ENCODE measurements at regions not wholly inside any gene's neighbourhood (a gene's known extent, or its start where the extent isn't known, plus 50 kb on each side); places are given as distances from the start of the nearest gene placed in this dataset.
"Not testable (repeated sequence)": the region's sequence is repeated elsewhere in the genome, so short reads cannot be mapped to it uniquely, and the experiment has no call there.

DNA sequence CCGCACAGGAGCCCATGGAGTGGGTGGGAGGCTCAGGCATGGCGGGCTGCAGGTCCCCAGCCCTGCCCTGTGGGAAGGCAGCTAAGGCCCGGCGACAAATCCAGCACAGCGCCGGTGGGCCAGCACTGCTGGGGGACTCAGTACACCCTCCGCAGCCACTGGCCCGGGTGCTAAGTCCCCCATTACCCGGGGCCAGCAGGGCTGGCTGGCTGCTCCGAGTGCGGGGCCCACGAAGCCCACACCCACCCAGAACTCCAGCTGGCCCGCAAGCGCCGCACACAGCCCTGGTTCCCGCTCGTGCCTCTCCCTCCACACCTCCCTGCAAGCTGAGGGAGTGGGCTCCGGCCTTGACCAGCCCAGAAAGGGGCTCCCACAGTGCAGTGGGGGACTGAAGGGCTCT, 610.0 kb upstream of the NRG3 start:
- H3K36me3 ChIP-seq (ENCODE audit: control insufficient read depth in 2 of 2, insufficient read depth in 2 of 2, low read length in 1 of 2); H3K27me3 ChIP-seq (ENCODE audit: control insufficient read depth in 1 of 2, insufficient read depth in 2 of 2, low read length in 2 of 2); H3K27ac ChIP-seq (ENCODE audit: low read depth in 2 of 2, low read length in 1 of 2); H3K4me1 ChIP-seq (ENCODE audit: control insufficient read depth in 2 of 2, insufficient read depth in 2 of 2, low read length in 1 of 2); H3K4me3 ChIP-seq (ENCODE audit: low read depth in 1 of 2, low read length in 2 of 2); H3K9me3 ChIP-seq (ENCODE audit: control insufficient read depth in 2 of 2, insufficient read depth in 1 of 2, low read depth in 1 of 2, low read length in 1 of 2): not testable (repeated sequence)
- WGBS, 2 donors: 91 to 92% methylated on average over 9 to 18 of the region's 18 CpGs

DNA sequence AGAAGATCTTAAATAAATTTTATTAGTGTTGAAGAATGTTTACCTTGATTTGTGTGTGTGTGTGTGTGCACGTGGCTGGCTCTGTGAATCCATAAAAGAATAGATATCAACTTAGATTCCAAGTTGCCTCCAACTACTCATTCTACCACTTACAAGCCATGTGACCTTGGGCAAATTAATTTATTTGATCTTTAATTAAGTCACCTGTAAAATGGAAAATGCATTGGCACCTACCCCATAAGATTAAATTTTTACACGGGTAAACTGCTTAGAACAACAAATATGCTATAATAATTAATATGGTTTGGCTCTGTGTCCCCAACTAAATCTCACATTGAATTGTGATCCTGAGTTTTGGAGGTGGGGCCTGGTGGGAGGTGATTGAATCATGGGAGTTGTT, 604.9 kb upstream of the NRG3 start:
- no peaks in the 10 kb centered on the region for H3K9me3 ChIP-seq (ENCODE audit: control insufficient read depth in 2 of 2, insufficient read depth in 1 of 2, low read depth in 1 of 2, low read length in 1 of 2)
- no peaks in the 10 kb centered on the region for H3K4me1 ChIP-seq (ENCODE audit: control insufficient read depth in 2 of 2, insufficient read depth in 2 of 2, low read length in 1 of 2)
- no peak overlapping the region for H3K27ac ChIP-seq (ENCODE audit: low read depth in 2 of 2, low read length in 1 of 2)
- H3K27me3 ChIP-seq (ENCODE audit: control insufficient read depth in 1 of 2, insufficient read depth in 2 of 2, low read length in 2 of 2): no peaks in the 10 kb centered on the region
- WGBS, 2 donors: 78 to 85% methylated on average over 2 of the region's 2 CpGs
- H3K4me3 ChIP-seq (ENCODE audit: low read depth in 1 of 2, low read length in 2 of 2): no peak overlapping the region
- H3K36me3 ChIP-seq (ENCODE audit: control insufficient read depth in 2 of 2, insufficient read depth in 2 of 2, low read length in 1 of 2): no peaks in the 10 kb centered on the region

DNA sequence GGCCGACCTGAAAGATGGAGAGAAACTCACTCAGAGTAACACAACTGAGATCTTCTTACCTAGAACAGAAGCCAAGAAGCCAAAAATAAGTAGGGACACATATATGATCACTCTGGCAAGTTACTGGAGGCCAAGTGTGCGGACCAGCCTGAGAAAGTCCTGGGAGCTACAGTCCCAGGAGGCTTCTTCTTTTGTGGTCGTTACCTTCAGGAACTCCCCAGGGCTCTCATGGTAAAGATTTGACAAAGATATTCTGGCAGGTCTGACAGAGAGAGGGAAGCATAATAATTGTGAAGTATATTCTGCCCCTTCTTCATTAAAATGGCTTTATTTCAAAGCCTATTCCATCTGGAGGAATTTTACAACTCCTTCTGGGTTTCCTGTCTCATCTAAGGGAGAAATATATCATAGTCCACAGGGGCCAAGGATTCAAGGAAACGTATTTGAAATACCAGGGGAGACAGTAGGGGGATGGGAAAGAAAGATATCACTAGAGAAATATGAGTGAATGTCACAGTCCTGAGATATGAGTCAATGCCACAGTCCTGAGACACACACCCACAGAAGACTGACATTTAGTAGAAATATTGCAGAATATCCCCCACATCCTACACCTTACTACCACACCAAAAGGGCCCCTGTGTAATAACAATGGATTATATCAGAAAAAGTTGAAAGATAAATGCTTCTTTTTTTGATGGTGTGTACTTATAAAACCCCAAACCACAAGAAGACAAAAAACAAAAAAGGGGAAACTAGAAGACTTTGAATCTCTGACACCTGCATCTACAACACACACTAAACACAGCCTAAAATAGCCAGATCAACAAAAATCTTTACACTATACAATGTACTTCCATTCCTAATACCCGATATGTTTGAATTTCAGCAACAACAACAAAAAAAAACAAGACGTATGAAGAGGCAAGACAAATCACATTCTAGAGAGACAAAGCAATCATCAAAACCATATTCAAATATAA, 594.2 kb upstream of the NRG3 start:
- H3K4me3 ChIP-seq (ENCODE audit: low read depth in 1 of 2, low read length in 2 of 2): no peak overlapping the region
- no peaks in the 10 kb centered on the region for H3K36me3 ChIP-seq (ENCODE audit: control insufficient read depth in 2 of 2, insufficient read depth in 2 of 2, low read length in 1 of 2)
- no peaks in the 10 kb centered on the region for H3K4me1 ChIP-seq (ENCODE audit: control insufficient read depth in 2 of 2, insufficient read depth in 2 of 2, low read length in 1 of 2)
- H3K27ac ChIP-seq (ENCODE audit: low read depth in 2 of 2, low read length in 1 of 2): no peak overlapping the region
- whole genome bisulfite sequencing, 2 donors: 66 to 67% methylated on average over 6 of the region's 6 CpGs
- no peaks in the 10 kb centered on the region for H3K27me3 ChIP-seq (ENCODE audit: control insufficient read depth in 1 of 2, insufficient read depth in 2 of 2, low read length in 2 of 2)
- H3K9me3 ChIP-seq (ENCODE audit: control insufficient read depth in 2 of 2, insufficient read depth in 1 of 2, low read depth in 1 of 2, low read length in 1 of 2): no peaks in the 10 kb centered on the region

DNA sequence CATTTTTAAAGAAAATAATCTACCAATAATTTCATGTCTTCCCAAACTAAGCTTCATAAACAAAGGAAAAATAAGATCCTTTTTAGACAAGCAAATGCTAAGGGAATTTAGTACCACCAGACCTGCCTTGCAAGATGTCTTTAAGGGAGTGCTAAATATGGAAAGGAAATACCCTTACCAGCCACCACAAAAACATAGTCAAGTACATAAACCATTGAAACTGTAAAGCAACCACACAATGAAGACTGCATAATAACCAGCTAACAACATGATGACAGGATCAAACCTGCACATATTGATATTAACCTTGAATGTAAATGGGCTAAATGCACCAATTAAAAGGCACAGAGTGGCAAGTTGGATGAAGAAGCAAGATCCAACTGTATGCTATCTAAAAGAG, 586.5 kb upstream of the NRG3 start:
- H3K9me3 ChIP-seq (ENCODE audit: control insufficient read depth in 2 of 2, insufficient read depth in 1 of 2, low read depth in 1 of 2, low read length in 1 of 2): no peaks in the 10 kb centered on the region
- no peaks in the 10 kb centered on the region for H3K4me1 ChIP-seq (ENCODE audit: control insufficient read depth in 2 of 2, insufficient read depth in 2 of 2, low read length in 1 of 2)
- no peak overlapping the region for H3K27ac ChIP-seq (ENCODE audit: low read depth in 2 of 2, low read length in 1 of 2)
- no peaks in the 10 kb centered on the region for H3K27me3 ChIP-seq (ENCODE audit: control insufficient read depth in 1 of 2, insufficient read depth in 2 of 2, low read length in 2 of 2)
- no peak overlapping the region for H3K4me3 ChIP-seq (ENCODE audit: low read depth in 1 of 2, low read length in 2 of 2)
- no peaks in the 10 kb centered on the region for H3K36me3 ChIP-seq (ENCODE audit: control insufficient read depth in 2 of 2, insufficient read depth in 2 of 2, low read length in 1 of 2)

DNA sequence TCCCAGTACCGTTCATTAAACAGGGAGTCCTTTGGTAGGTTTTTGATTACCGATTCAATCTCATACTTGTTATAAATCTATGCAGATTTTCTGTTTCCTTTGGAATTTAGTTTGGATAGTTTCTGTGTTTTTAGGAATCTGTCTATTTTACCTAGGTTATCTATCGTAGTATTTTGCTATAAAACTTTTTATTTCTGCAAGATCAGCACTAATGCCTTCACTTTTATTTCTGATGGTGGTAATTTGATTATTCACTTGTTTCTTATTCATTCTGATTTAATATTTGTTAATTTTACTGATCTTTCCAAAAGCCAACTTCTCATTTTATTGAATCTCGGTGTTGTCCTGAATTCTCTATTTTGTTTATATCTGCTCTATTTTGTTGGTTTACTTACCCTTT, 577.7 kb upstream of the NRG3 start:
- Histone ChIP-seq H3K27ac (ENCODE audit: low read depth in 2 of 2, low read length in 1 of 2) (no peak overlapping the region), H3K36me3 (ENCODE audit: control insufficient read depth in 2 of 2, insufficient read depth in 2 of 2, low read length in 1 of 2) (no peaks in the 10 kb centered on the region), H3K4me1 (ENCODE audit: control insufficient read depth in 2 of 2, insufficient read depth in 2 of 2, low read length in 1 of 2) (no peaks in the 10 kb centered on the region), H3K9me3 (ENCODE audit: control insufficient read depth in 2 of 2, insufficient read depth in 1 of 2, low read depth in 1 of 2, low read length in 1 of 2) (no peaks in the 10 kb centered on the region), H3K27me3 (ENCODE audit: control insufficient read depth in 1 of 2, insufficient read depth in 2 of 2, low read length in 2 of 2) (no peaks in the 10 kb centered on the region), H3K4me3 (ENCODE audit: low read depth in 1 of 2, low read length in 2 of 2) (no peak overlapping the region)
- 88 to 90% methylated on average over 4 of the region's 4 CpGs for WGBS, 2 donors

DNA sequence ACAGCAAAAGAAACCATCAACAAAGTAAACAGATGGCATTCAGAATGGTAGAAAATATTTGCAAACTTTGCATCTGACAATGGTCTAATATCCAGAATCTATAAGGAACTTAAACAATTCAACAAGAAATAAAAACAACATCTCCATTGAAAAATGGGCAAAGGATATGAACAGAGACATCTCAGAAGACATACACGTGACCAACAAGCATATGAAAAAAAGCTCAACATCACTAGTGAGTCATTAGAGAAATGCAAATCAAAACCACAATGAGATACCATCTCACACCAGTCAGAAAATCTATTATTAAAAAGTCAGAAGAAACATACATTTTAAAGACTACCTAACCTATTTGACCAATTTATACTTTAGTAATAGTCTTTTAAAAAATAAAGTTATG, 571.3 kb upstream of the NRG3 start:
- no peaks in the 10 kb centered on the region for H3K36me3 ChIP-seq (ENCODE audit: control insufficient read depth in 2 of 2, insufficient read depth in 2 of 2, low read length in 1 of 2)
- H3K4me3 ChIP-seq (ENCODE audit: low read depth in 1 of 2, low read length in 2 of 2): no peak overlapping the region
- H3K4me1 ChIP-seq (ENCODE audit: control insufficient read depth in 2 of 2, insufficient read depth in 2 of 2, low read length in 1 of 2): no peaks in the 10 kb centered on the region
- no peaks in the 10 kb centered on the region for H3K27me3 ChIP-seq (ENCODE audit: control insufficient read depth in 1 of 2, insufficient read depth in 2 of 2, low read length in 2 of 2)
- no peaks in the 10 kb centered on the region for H3K9me3 ChIP-seq (ENCODE audit: control insufficient read depth in 2 of 2, insufficient read depth in 1 of 2, low read depth in 1 of 2, low read length in 1 of 2)
- WGBS, 2 donors: 68 to 74% methylated on average over 1 of the region's 1 CpG
- H3K27ac ChIP-seq (ENCODE audit: low read depth in 2 of 2, low read length in 1 of 2): no peak overlapping the region

DNA sequence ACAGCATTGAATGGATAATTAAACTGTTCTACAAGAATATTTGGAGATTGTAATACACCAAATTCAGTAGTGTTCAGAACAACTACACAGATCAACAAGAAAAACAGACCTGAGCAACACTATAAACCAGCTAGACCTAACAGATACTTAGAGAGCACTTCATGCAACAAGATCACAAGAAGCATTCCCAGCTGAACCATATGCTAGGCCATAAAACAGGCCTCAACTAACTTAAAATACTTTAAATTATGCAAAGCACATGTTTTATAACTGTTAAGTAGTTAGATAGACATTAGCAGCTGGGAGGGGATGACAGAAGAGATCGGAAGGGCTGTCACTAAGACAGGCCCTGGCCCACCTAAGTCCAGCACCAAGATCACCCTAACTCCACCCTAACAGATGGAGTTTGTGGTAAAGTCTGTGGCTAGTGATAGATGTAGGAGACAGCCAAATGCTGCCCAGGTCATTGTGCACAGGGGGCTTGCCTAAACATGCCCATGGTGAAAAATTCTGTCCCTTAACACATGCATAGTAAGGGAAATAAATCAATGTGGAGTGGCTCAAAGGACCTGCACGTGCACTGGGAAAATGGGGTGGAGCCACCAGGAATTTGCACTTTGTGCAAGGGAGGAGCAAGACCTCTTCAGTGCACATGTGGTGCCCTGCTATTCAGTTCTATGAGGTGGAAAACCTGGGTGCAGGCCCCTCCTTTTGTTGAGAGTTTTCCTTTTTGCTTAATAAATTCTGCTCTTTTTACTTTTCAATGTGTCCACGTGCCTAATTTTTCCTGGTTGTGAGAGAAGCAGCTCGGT, 567.8 kb upstream of the NRG3 start:
- Histone ChIP-seq H3K4me1 (ENCODE audit: control insufficient read depth in 2 of 2, insufficient read depth in 2 of 2, low read length in 1 of 2) (no peaks in the 10 kb centered on the region), H3K27ac (ENCODE audit: low read depth in 2 of 2, low read length in 1 of 2) (no peak overlapping the region), H3K4me3 (ENCODE audit: low read depth in 1 of 2, low read length in 2 of 2) (no peak overlapping the region), H3K36me3 (ENCODE audit: control insufficient read depth in 2 of 2, insufficient read depth in 2 of 2, low read length in 1 of 2) (no peaks in the 10 kb centered on the region), H3K9me3 (ENCODE audit: control insufficient read depth in 2 of 2, insufficient read depth in 1 of 2, low read depth in 1 of 2, low read length in 1 of 2) (peaks cover 2 to 7% of the 10 kb centered on the region in 2 donors), H3K27me3 (ENCODE audit: control insufficient read depth in 1 of 2, insufficient read depth in 2 of 2, low read length in 2 of 2) (no peaks in the 10 kb centered on the region)
- WGBS, 2 donors: 72 to 76% methylated on average over 4 of the region's 4 CpGs

DNA sequence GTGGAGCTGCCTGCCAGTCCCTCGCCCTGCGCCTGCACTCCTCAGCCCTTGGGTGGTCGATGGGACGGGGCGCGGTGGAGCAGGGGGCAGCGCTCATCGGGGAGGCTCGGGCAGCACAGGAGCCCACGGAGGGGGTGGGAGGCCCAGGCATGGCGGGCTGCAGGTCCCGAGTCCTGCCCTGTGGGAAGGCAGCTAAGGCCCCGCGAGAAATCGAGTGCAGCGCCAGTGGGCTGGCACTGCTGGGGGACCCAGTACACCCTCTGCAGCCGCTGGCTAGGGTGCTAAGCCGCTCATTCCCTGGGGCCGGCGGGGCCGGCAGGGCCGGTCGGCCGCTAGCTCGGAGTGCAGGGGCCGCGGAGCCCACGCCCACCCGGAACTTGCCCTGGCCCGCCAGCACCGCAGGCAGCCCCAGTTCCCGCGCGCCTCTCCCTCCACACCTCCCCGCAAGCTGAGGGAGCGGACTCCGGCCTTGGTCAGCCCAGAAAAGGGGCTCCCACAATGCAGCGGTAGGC, 565.9 kb upstream of the NRG3 start:
- Histone ChIP-seq H3K36me3 (ENCODE audit: control insufficient read depth in 2 of 2, insufficient read depth in 2 of 2, low read length in 1 of 2) (no peaks in the 10 kb centered on the region), H3K27ac (ENCODE audit: low read depth in 2 of 2, low read length in 1 of 2) (no peak overlapping the region), H3K4me3 (ENCODE audit: low read depth in 1 of 2, low read length in 2 of 2) (no peak overlapping the region), H3K4me1 (ENCODE audit: control insufficient read depth in 2 of 2, insufficient read depth in 2 of 2, low read length in 1 of 2) (no peaks in the 10 kb centered on the region), H3K27me3 (ENCODE audit: control insufficient read depth in 1 of 2, insufficient read depth in 2 of 2, low read length in 2 of 2) (no peaks in the 10 kb centered on the region), H3K9me3 (ENCODE audit: control insufficient read depth in 2 of 2, insufficient read depth in 1 of 2, low read depth in 1 of 2, low read length in 1 of 2) (peaks cover 2 to 7% of the 10 kb centered on the region in 2 donors)
- 93 to 97% methylated on average over 20 to 38 of the region's 38 CpGs for WGBS, 2 donors

DNA sequence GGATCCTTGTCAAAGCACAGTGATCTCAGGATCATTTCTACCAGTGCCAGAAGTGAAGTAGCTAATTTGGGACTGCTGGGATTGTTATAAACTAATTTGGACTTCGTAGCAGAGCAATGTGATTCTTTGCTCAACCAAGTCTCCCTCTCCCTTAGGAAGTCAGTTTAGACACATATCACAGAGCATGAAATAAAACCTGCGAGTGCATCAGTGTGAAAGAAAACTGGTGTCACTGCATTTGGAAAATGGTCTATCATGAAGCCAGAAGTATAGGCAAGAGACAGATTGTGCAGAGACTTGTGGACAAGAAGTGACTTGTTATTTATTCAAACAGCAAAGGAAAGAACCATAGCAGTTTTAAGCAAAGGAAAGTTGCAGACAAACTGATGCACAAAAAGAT, 560.5 kb upstream of the NRG3 start:
- Histone ChIP-seq H3K36me3 (ENCODE audit: control insufficient read depth in 2 of 2, insufficient read depth in 2 of 2, low read length in 1 of 2) (no peaks in the 10 kb centered on the region), H3K4me1 (ENCODE audit: control insufficient read depth in 2 of 2, insufficient read depth in 2 of 2, low read length in 1 of 2) (no peaks in the 10 kb centered on the region), H3K9me3 (ENCODE audit: control insufficient read depth in 2 of 2, insufficient read depth in 1 of 2, low read depth in 1 of 2, low read length in 1 of 2) (peaks cover under 1% of the 10 kb centered on the region in 2 donors), H3K27me3 (ENCODE audit: control insufficient read depth in 1 of 2, insufficient read depth in 2 of 2, low read length in 2 of 2) (no peaks in the 10 kb centered on the region), H3K4me3 (ENCODE audit: low read depth in 1 of 2, low read length in 2 of 2) (no peak overlapping the region), H3K27ac (ENCODE audit: low read depth in 2 of 2, low read length in 1 of 2) (no peak overlapping the region)
- WGBS, 2 donors: 52% methylated on average over 2 of the region's 2 CpGs

Data from esophagus (tissue), 2 donors.